ENCODE measurements at regions not wholly inside any gene's neighbourhood (a gene's known extent, or its start where the extent isn't known, plus 50 kb on each side); places are given as distances from the start of the nearest gene placed in this dataset.

GRCh38 chr16:85309656-85310587, 197.7 kb upstream of the CIBAR2 start:
- no peak for DNase-seq (ENCODE audit: low read depth, low spot score)

GRCh38 chr16:85310868-85311585, 198.8 kb upstream of the CIBAR2 start:
- DNase-seq (ENCODE audit: low read depth, low spot score), result no peak

- no peak for DNase-seq (ENCODE audit: low read depth, low spot score)
Observed at GRCh38 chr16:85311741-85312140, 199.5 kb upstream of the CIBAR2 start.

GRCh38 chr16:85312174-85312573, 199.9 kb upstream of the CIBAR2 start:
- DNase-seq (ENCODE audit: low read depth, low spot score), result no peak

- no peak for DNase-seq (ENCODE audit: low read depth, low spot score)
Observed at GRCh38 chr16:85312642-85313525, 200.6 kb upstream of the CIBAR2 start.

- DNase-seq (ENCODE audit: low read depth, low spot score), result no peak
Observed at GRCh38 chr16:85313526-85314301, 201.4 kb upstream of the CIBAR2 start.

- DNase-seq (ENCODE audit: low read depth, low spot score), result no peak
Observed at GRCh38 chr16:85314512-85314971, 202.3 kb upstream of the CIBAR2 start.

GRCh38 chr16:85315866-85316265, 203.6 kb upstream of the CIBAR2 start:
- DNase-seq (ENCODE audit: low read depth, low spot score), result no peak

- DNase-seq (ENCODE audit: low read depth, low spot score), result no peak
Observed at GRCh38 chr16:85316321-85316919, 204.1 kb upstream of the CIBAR2 start.

- no peak for DNase-seq (ENCODE audit: low read depth, low spot score)
Observed at GRCh38 chr16:85316944-85317343, 204.7 kb upstream of the CIBAR2 start.

- DNase-seq (ENCODE audit: low read depth, low spot score), result no peak
Observed at GRCh38 chr16:85317704-85318103, 205.4 kb upstream of the CIBAR2 start.

- no peak for DNase-seq (ENCODE audit: low read depth, low spot score)
Observed at GRCh38 chr16:85319208-85319983, 207.1 kb upstream of the CIBAR2 start.

GRCh38 chr16:85319984-85320440, 207.7 kb upstream of the CIBAR2 start:
- DNase-seq (ENCODE audit: low read depth, low spot score), result no peak

GRCh38 chr16:85320677-85321385, 208.6 kb upstream of the CIBAR2 start:
- DNase-seq (ENCODE audit: low read depth, low spot score), result no peak

- no peak for DNase-seq (ENCODE audit: low read depth, low spot score)
Observed at GRCh38 chr16:85321509-85322271, 209.4 kb upstream of the CIBAR2 start.

- DNase-seq (ENCODE audit: low read depth, low spot score), result no peak
Observed at GRCh38 chr16:85323230-85323960, 211.1 kb upstream of the CIBAR2 start.

- no peak for DNase-seq (ENCODE audit: low read depth, low spot score)
Observed at GRCh38 chr16:85323961-85324253, 211.6 kb upstream of the CIBAR2 start.

- no peak for DNase-seq (ENCODE audit: low read depth, low spot score)
Observed at GRCh38 chr16:85324488-85324887, 212.2 kb upstream of the CIBAR2 start.
